ENCODE measurements at regions not wholly inside any gene's neighbourhood (a gene's known extent, or its start where the extent isn't known, plus 50 kb on each side); places are given as distances from the start of the nearest gene placed in this dataset.
"Not testable (repeated sequence)": the region's sequence is repeated elsewhere in the genome, so short reads cannot be mapped to it uniquely, and the experiment has no call there.

DNA sequence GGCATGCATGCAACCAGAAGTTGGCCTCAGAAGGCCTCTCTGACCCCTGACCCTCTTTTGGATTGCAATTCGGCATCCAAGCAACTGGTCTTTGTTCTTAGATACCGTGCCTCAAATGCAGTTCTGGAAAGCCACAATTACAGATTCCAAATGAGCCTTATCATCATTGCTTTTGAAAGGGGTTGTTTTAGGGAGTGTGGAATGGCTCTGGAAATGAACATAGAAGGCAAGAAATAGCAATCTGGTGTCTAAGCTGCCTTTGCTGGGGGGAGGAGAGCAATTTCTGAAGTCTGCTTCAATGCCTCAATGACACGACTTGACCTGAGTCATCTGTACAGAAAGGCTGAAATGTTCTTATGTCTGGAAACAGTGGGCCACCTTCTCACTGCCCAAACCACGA, 250.1 kb downstream of the NUAK1 start:
- intact Hi-C loops (cut with DNase I) = no loop called here
- WGBS, 3 donors = 9 to 23% (median 17%) methylated on average over 4 of the region's 4 CpGs
- Histone ChIP-seq H3K4me3 (no peak overlapping the region), H3K36me3 (no peaks in the 10 kb centered on the region), H3K4me1 (ENCODE audit: insufficient read depth) (no peaks in the 10 kb centered on the region), H3K9me3 (no peaks in the 10 kb centered on the region), H3K27me3 (no peaks in the 10 kb centered on the region), H3K27ac (no peak overlapping the region)
- no peak for DNase-seq
- TF ChIP-seq, protein P1, sequence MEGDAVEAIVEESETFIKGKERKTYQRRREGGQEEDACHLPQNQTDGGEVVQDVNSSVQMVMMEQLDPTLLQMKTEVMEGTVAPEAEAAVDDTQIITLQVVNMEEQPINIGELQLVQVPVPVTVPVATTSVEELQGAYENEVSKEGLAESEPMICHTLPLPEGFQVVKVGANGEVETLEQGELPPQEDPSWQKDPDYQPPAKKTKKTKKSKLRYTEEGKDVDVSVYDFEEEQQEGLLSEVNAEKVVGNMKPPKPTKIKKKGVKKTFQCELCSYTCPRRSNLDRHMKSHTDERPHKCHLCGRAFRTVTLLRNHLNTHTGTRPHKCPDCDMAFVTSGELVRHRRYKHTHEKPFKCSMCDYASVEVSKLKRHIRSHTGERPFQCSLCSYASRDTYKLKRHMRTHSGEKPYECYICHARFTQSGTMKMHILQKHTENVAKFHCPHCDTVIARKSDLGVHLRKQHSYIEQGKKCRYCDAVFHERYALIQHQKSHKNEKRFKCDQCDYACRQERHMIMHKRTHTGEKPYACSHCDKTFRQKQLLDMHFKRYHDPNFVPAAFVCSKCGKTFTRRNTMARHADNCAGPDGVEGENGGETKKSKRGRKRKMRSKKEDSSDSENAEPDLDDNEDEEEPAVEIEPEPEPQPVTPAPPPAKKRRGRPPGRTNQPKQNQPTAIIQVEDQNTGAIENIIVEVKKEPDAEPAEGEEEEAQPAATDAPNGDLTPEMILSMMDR (IDR thresholded peaks at IDR 0.05) = no peak
- no peak for TF ChIP-seq EP300 (IDR thresholded peaks at IDR 0.05)
- TF ChIP-seq POLR2A (IDR thresholded peaks at IDR 0.05) = no peak

DNA sequence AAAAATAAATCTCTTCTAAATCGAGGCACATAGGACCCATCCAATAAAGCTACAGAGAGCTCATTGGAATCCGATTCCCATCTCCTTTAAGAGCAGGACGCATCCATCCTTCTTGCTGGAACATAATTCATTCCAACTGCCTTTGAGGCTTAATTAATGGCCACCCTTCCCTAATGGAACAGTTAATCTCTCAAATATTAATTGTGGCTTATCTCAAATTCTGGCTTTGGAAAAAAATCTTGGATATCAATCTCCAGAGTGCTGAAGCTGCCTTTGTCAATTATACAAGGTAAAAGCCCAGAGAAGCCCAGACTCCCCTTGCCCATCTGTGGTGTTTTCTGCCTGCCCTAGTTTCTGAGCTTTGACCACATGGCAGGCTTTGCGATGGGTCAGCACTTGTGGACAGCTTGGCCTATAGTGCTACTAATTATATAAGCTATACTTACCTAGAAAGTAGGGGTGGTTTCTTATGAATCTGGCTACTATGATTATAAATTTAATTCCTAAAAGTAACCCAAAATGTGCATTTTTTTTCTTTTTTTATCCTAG, 246.3 kb downstream of the NUAK1 start:
- Histone ChIP-seq H3K27me3 (no peaks in the 10 kb centered on the region), H3K27ac (no peak overlapping the region), H3K4me1 (ENCODE audit: insufficient read depth) (no peaks in the 10 kb centered on the region), H3K36me3 (no peaks in the 10 kb centered on the region), H3K4me3 (no peak overlapping the region), H3K9me3 (no peaks in the 10 kb centered on the region)
- no peak for DNase-seq
- 67 to 74% (median 73%) methylated on average over 4 of the region's 4 CpGs for WGBS, 3 donors
- no peak for TF ChIP-seq EP300 (IDR thresholded peaks at IDR 0.05)
- TF ChIP-seq, protein P1 (IDR thresholded peaks at IDR 0.05) = no peak
- no peak for TF ChIP-seq POLR2A (IDR thresholded peaks at IDR 0.05)
- intact Hi-C loops (cut with DNase I) = no loop called here

DNA sequence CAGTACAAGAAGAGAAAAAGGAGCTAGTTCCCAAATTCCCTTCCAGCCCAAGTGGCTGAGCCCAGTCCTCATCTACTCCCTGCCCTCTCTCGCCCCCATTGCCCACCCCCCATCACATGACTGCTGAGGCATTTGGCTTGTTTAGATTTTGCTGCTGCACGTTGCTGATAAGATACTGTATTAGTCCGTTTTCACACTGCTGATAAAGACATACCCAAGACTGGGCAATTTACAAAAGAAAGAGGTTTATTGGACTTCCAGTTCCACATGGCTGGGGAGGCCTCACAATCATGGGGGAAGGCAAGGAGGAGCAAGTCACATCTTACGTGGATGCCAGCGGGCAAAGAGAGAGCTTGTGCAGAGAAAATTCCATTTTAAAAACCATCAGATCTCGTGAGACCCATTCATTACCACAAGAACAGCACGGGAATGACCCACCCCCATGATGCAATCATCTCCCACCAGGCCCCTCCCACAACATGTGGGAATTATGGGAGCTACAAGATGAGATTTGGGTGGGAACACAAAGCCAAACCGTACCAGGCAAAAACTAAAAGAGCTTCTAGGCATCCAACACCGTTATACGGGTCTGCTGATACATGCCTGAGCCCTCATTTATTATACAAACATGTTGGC, 243.4 kb downstream of the NUAK1 start:
- H3K9me3 ChIP-seq; H3K4me1 ChIP-seq (ENCODE audit: insufficient read depth); H3K36me3 ChIP-seq; H3K4me3 ChIP-seq; H3K27ac ChIP-seq; DNase-seq; H3K27me3 ChIP-seq; intact Hi-C loops (cut with DNase I): not testable (repeated sequence)
- 73 to 81% (median 75%) methylated on average over 10 of the region's 10 CpGs for WGBS, 3 donors

DNA sequence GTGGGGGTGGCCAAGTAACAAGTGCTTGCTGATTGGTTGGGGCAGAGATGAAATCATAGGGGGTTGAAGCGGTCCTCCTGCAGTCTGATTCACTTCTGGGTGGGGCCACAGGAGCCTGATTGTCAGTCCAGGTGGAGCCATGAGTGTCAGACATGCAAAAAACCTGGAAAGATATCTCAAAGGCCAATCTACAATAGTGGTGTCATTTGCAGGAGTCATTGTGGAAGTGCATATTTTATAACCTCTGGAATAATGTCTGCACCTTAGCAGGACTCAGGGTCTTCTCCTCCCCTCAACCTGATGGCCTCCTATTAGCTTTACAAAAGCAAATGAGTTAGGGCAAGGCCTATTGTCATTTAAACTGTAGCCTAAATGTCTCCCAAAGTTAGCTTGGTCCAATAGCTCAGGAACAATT, 241.4 kb downstream of the NUAK1 start:
- no peaks in the 10 kb centered on the region for H3K36me3 ChIP-seq
- no peak overlapping the region for H3K4me3 ChIP-seq
- intact Hi-C loops (cut with DNase I) = no loop called here
- H3K27me3 ChIP-seq = no peaks in the 10 kb centered on the region
- DNase-seq = no peak
- 45 to 100% (median 67%) methylated on average over 1 of the region's 1 CpG for WGBS, 3 donors
- no peak overlapping the region for H3K27ac ChIP-seq
- no peaks in the 10 kb centered on the region for H3K9me3 ChIP-seq
- no peaks in the 10 kb centered on the region for H3K4me1 ChIP-seq (ENCODE audit: insufficient read depth)
- TF ChIP-seq, protein P1 (IDR thresholded peaks at IDR 0.05) = no peak
- TF ChIP-seq POLR2A (IDR thresholded peaks at IDR 0.05) (no peak), EP300 (IDR thresholded peaks at IDR 0.05) (no peak)

DNA sequence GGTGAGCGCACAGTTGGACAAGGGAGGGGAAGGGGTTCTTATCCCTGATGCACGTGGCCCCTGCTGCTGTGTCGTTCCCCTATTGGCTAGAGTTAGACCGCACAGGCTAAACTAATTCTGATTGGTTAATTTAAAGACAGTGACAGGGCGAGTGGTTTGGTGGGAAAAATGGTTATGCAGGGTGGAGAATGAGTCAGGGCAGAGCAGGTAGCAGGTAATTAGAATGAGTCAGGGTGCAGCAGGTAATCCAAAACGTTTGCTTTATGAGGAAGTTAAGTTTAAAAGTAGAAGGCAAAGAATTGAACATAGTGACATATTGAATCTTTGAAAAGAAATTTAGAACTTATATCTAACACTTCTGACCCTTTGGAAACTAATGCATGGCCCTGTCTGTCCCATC, 240.5 kb downstream of the NUAK1 start:
- H3K4me3 ChIP-seq; H3K9me3 ChIP-seq; H3K36me3 ChIP-seq; H3K4me1 ChIP-seq (ENCODE audit: insufficient read depth); intact Hi-C loops (cut with DNase I); H3K27ac ChIP-seq; H3K27me3 ChIP-seq; DNase-seq: not testable (repeated sequence)
- WGBS, 3 donors = 80 to 85% (median 85%) methylated on average over 6 of the region's 6 CpGs

Data from ovary (tissue), 7 donors.